ENCODE measurements at regions not wholly inside any gene's neighbourhood (a gene's known extent, or its start where the extent isn't known, plus 50 kb on each side); places are given as distances from the start of the nearest gene placed in this dataset.
A peak's percentile ranks its signal among the peaks of the same experiment; 100 is the strongest.
"Not testable (repeated sequence)": the region's sequence is repeated elsewhere in the genome, so short reads cannot be mapped to it uniquely, and the experiment has no call there.

DNA sequence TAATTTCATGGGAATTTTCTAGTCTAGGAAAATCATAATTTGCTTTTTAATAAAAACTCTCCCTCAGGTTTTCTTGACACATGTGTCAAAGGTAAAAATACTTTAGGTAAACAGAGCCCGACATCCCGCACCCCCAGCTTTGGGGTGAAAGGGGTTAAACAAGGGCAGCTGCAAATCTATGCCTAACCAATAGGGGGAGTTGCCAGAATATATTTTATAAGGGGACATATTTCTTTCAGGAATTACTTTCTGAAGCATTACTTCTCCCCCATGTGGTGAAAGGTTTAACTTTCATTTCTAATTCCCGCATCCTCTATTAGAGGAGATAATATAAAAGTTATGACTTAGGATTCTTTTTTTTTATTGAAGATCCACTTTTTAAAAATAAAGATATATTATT is 53.9 kb upstream of the HEPH start:
- no peak for ATAC-seq
- 36 to 52% methylated on average over 3 of the region's 3 CpGs for WGBS, 2 donors
- TF ChIP-seq CTCF (IDR thresholded peaks at IDR 0.05), result peak in 1 of 4 donors; percentile 11
- Histone ChIP-seq H3K4me3 (no peak overlapping the region), H3K9me3 (no peaks in the 10 kb centered on the region), H3K27me3 (peaks cover 0 to 18% (median 3%) of the 10 kb centered on the region in 4 donors), H3K4me1 (no peaks in the 10 kb centered on the region), H3K36me3 (no peaks in the 10 kb centered on the region), H3K27ac (no peak overlapping the region)
- peak; percentile 88 for FAIRE-seq
- intact Hi-C loops (cut with DNase I), result no loop called here
- DNase-seq, result no peak

DNA sequence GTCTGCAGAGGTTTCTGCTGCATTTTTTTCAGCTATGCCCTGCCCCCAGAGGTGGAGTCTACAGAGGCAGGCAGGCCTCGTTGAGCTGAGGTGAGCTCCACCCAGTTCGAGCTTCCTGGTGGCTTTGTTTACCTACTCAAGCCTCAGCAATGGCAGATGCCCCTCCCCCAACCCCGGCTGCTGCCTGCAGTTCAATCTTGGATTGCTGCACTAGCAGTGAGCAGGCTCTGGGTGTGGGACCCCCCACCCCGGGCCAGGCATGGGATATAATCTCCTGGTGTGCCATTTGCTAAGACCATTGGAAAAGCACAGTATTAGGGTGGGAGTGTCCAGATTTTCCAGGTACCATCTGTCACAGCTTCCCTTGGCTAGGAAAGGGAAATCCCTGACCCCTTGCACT is 56.2 kb upstream of the HEPH start:
- H3K9me3 ChIP-seq; H3K4me1 ChIP-seq; H3K4me3 ChIP-seq; intact Hi-C loops (cut with DNase I); H3K27ac ChIP-seq; ATAC-seq; FAIRE-seq; H3K36me3 ChIP-seq: not testable (repeated sequence)
- WGBS, 2 donors, result 43 to 50% methylated on average over 4 of the region's 4 CpGs
- peaks cover 0 to 18% (median 3%) of the 10 kb centered on the region in 4 donors for H3K27me3 ChIP-seq
- DNase-seq, result peak in 1 of 6 donors; percentile 26

DNA sequence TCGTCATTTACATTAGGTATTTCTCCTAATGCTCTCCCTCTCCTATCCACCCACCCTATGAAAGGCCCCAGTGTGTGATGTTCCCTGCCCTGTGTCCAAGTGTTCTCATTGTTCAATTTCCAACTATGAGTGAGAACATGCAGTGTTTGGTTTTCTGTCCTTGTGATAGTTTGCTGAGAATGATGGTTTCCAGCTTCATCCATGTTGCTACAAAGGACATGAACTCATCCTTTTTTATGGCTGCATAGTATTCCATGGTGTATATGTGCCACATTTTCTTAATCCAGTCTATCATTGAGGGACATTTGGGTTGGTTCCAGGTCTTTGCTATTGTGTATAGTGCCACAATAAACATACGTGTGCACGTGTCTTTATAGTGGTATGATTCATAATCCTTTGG is 61.6 kb upstream of the HEPH start:
- WGBS, 2 donors, result 44 to 63% methylated on average over 3 of the region's 3 CpGs
- H3K4me3 ChIP-seq; H3K4me1 ChIP-seq; H3K27ac ChIP-seq; ATAC-seq; H3K36me3 ChIP-seq; intact Hi-C loops (cut with DNase I); FAIRE-seq; DNase-seq; H3K9me3 ChIP-seq; H3K27me3 ChIP-seq: not testable (repeated sequence)

DNA sequence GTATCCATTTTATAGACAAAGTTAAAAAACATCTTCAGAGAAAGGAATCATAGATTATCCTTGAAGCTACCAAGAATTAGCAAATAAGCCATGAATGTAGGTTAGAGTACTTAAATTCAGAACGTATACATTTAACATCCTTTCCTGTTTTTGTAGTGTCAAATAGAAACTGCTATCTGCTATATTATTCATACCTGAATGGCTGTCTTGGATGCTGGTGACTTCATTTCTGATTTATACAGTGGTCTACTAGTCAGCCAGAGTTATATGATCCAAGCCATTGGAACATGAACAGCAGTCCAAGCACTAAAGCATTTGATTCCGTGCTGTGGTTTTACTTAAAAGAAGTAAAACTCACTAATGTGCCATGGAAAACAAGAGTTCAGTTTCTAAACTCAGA is 58.3 kb upstream of the VSIG4 start:
- H3K4me3 ChIP-seq, result no peak overlapping the region
- no peaks in the 10 kb centered on the region for H3K9me3 ChIP-seq
- no peak for ATAC-seq
- peaks cover 0 to 11% (median 0%) of the 10 kb centered on the region in 4 donors for H3K27me3 ChIP-seq
- no peak for TF ChIP-seq CTCF (IDR thresholded peaks at IDR 0.05)
- no peak for DNase-seq
- no peaks in the 10 kb centered on the region for H3K4me1 ChIP-seq
- WGBS, 2 donors, result 61 to 62% methylated on average over 2 of the region's 2 CpGs
- intact Hi-C loops (cut with DNase I), result no loop called here
- H3K36me3 ChIP-seq, result no peaks in the 10 kb centered on the region
- no peak overlapping the region for H3K27ac ChIP-seq
- FAIRE-seq, result peak; percentile 32

DNA sequence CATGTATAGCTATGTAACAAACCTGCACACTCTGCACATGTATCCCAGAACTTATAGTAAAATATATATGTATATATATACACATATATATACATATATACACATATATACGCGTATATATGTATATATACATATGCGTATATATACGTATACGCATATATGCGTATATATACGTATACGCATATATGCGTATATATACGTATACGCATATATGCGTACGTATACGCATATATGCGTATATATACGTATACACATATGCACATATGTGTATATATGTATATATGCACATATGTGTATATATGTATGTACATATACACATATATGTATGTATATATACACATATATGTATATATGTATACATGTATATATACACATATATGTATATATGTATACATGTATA is 57.1 kb upstream of the VSIG4 start:
- H3K27me3 ChIP-seq, result peaks cover 0 to 11% (median 0%) of the 10 kb centered on the region in 4 donors
- DNase-seq; FAIRE-seq; H3K4me3 ChIP-seq; H3K27ac ChIP-seq; ATAC-seq; intact Hi-C loops (cut with DNase I); H3K4me1 ChIP-seq; H3K36me3 ChIP-seq; H3K9me3 ChIP-seq: not testable (repeated sequence)
- 91 to 94% methylated on average over 16 of the region's 16 CpGs for WGBS, 2 donors

DNA sequence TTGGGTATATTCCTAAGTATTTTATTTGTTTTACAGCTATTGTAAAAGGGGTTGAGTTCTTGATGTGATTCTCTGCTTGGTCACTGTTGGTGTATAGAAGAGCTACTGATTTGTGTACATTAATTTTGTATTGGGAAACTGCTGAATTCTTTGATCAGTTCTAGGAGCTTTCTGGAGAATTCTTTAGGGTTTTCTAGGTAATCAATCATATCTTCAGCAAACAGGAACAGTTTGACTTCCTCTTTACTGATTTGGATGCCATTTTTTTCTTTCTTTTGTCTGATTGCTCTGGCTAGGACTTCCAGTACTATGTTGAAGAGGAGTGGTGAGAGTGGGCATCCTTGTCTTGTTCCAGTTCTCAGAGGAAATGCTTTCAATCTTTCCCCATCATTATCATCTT is 50.1 kb upstream of the VSIG4 start:
- H3K27me3 ChIP-seq; H3K36me3 ChIP-seq; H3K4me3 ChIP-seq; H3K4me1 ChIP-seq; FAIRE-seq; intact Hi-C loops (cut with DNase I); ATAC-seq; DNase-seq; H3K27ac ChIP-seq; H3K9me3 ChIP-seq: not testable (repeated sequence)

Data from pancreas (tissue), 10 donors.